CD8-positive, alpha-beta memory T cell (primary cell): ENCODE measurements at regions not wholly inside any gene's neighbourhood (a gene's known extent, or its start where the extent isn't known, plus 50 kb on each side); places are given as distances from the start of the nearest gene placed in this dataset.
"Not testable (repeated sequence)": the region's sequence is repeated elsewhere in the genome, so short reads cannot be mapped to it uniquely, and the experiment has no call there.

Source experiments
- CTCF ChIA-PET: fragments of 350-600 bp; sonication (Branson Sonifier 250); formaldehyde crosslinking; loops from one replicate; lab custom pipeline; 2021; ENCODE audit warnings: antibody characterized with exemption; lab: Charles Lee
- POLR2A ChIA-PET: fragments of 350-600 bp; sonication (Branson Sonifier 250); formaldehyde crosslinking; loops from one replicate; lab custom pipeline; 2021; ENCODE audit warnings: antibody characterized with exemption; lab: Charles Lee
- DNase-seq, 5 donors: peaks; one replicate each; pipeline versions ENCODE4 v3.0.0 to v3.0.0-alpha.2; 2020 to 2022; ENCODE audit warnings: mixed read lengths in 1 of 5
- H3K27ac ChIP-seq: one replicate; pipeline ENCODE4 v1.7.0; 2013; ENCODE audit warnings: low read depth, mild to moderate bottlenecking, low read length, moderate library complexity
- H3K27me3 ChIP-seq: 2 replicates; pipeline ENCODE4 v1.7.0; 2013; ENCODE audit warnings: low read length, mild to moderate bottlenecking; ENCODE audit not compliant: insufficient read depth, poor library complexity, severe bottlenecking
- H3K36me3 ChIP-seq: 2 replicates; pipeline ENCODE4 v1.7.0; 2013; ENCODE audit warnings: mild to moderate bottlenecking, low read length, moderate library complexity; ENCODE audit not compliant: insufficient read depth
- H3K4me1 ChIP-seq: 2 replicates; pipeline ENCODE4 v1.7.0; 2013; ENCODE audit warnings: mild to moderate bottlenecking, low read length, moderate library complexity; ENCODE audit not compliant: insufficient read depth
- H3K4me3 ChIP-seq: 2 replicates; pipeline ENCODE4 v1.7.0; 2013; ENCODE audit warnings: mild to moderate bottlenecking, low read length
- H3K9me3 ChIP-seq: 2 replicates; pipeline ENCODE4 v1.7.0; 2013; ENCODE audit warnings: mild to moderate bottlenecking, low read length
- H3K27ac Mint-ChIP-seq, 8 donors: one replicate each; pipeline ENCODE4 v1.8.0; 2020 to 2021; ENCODE audit warnings: mixed read lengths in 8 of 8, mild to moderate bottlenecking in 6 of 8, inconsistent platforms in 3 of 8, moderate library complexity in 3 of 8
- H3K27me3 Mint-ChIP-seq, 2 donors: one replicate each; pipeline ENCODE4 v1.8.0; 2020 to 2021; ENCODE audit warnings: mixed read lengths in 2 of 2, mild to moderate bottlenecking in 1 of 2, moderate library complexity in 1 of 2
- H3K36me3 Mint-ChIP-seq, 3 donors: one replicate each; pipeline ENCODE4 v1.8.0; 2020 to 2021; ENCODE audit warnings: mixed read lengths in 3 of 3, inconsistent platforms in 1 of 3, mild to moderate bottlenecking in 1 of 3
- H3K4me1 Mint-ChIP-seq, 3 donors: one replicate each; pipeline ENCODE4 v1.8.0; 2020 to 2021; ENCODE audit warnings: mixed read lengths in 3 of 3, inconsistent platforms in 1 of 3, mild to moderate bottlenecking in 1 of 3
- H3K4me3 Mint-ChIP-seq, 7 donors: one replicate each; pipeline ENCODE4 v1.8.0; 2020 to 2021; ENCODE audit warnings: mixed read lengths in 7 of 7, mild to moderate bottlenecking in 6 of 7, moderate library complexity in 4 of 7, inconsistent platforms in 2 of 7
- H3K9me3 Mint-ChIP-seq, 5 donors: one replicate each; pipeline ENCODE4 v1.8.0; 2020 to 2022; ENCODE audit warnings: mixed read lengths in 5 of 5, mild to moderate bottlenecking in 3 of 5, moderate library complexity in 2 of 5, inconsistent platforms in 1 of 5

DNA sequence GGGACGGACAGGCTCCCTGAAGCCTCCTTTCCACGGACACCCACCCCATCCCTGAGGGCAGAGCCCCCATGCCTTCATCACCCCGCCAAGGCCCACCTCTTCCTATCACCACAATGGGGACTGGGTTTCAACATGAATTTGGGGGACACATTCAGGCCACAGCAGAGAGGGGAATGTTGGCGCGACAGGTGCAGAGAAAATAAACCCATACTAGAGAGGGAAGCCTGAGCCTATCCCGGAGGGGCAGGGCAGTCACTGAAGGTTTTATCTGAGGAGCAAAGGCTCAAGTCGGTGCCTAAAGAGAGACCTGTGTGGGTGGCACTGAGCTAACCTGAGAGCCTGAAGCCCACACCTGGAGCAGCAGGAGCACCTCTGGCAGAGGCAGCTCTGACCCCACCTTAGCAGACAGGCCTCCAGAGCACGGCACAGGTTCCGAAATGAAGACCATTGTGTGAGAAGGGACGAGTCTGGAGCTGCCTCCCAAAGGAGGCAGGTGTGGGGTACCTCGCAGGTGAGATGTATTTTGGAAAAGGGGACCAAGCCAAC is 180.6 kb upstream of the PDE10A start:
- DNase-seq = no peak
- Histone ChIP-seq H3K4me3 (no peak overlapping the region), H3K27me3 (peaks cover 4% of the 10 kb centered on the region), H3K4me1 (no peaks in the 10 kb centered on the region), H3K27ac (no peak overlapping the region), H3K9me3 (no peaks in the 10 kb centered on the region), H3K36me3 (no peaks in the 10 kb centered on the region)
- CTCF ChIA-PET = no interaction called here
- H3K4me1 Mint-ChIP-seq = peaks cover 0 to 2% (median 0%) of the 10 kb centered on the region in 3 donors
- H3K27ac Mint-ChIP-seq = no peak overlapping the region
- H3K9me3 Mint-ChIP-seq = peaks cover 0 to 1% (median 0%) of the 10 kb centered on the region in 5 donors
- no peaks in the 10 kb centered on the region for H3K36me3 Mint-ChIP-seq
- peaks cover 31 to 49% of the 10 kb centered on the region in 2 donors for H3K27me3 Mint-ChIP-seq
- no peak overlapping the region for H3K4me3 Mint-ChIP-seq
- POLR2A ChIA-PET = no interaction called here

DNA sequence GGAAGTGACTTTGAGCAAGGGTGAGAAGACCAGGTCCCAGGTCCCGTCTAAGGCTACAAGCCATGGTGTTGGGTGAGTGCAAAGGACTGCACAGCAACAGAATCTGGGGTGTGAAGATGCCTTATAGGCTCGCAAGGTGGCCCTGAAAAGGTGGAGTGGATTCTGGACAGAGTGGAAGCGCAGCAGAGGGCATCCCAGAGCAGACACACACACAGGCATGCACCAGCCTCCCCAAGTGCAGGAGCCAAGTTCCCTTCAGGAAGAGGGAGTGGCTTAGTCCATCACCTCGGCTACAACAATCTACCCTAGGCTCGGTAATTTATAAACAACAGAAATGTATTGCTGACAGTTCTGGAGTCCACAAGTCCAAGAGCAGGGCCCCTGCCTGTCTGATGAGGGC is 180.1 kb upstream of the PDE10A start:
- ChIA-PET POLR2A (no interaction called here), CTCF (no interaction called here)
- H3K27ac ChIP-seq = no peak overlapping the region
- Mint-ChIP-seq H3K27me3 (peaks cover 31 to 46% of the 10 kb centered on the region in 2 donors), H3K4me1 (peaks cover 0 to 2% (median 0%) of the 10 kb centered on the region in 3 donors), H3K4me3 (no peak overlapping the region), H3K36me3 (no peaks in the 10 kb centered on the region), H3K9me3 (peaks cover 0 to 1% (median 0%) of the 10 kb centered on the region in 5 donors), H3K27ac (no peak overlapping the region)
- H3K27me3 ChIP-seq = peaks cover 4% of the 10 kb centered on the region
- no peak overlapping the region for H3K4me3 ChIP-seq
- no peaks in the 10 kb centered on the region for H3K4me1 ChIP-seq
- no peaks in the 10 kb centered on the region for H3K9me3 ChIP-seq
- DNase-seq = no peak
- H3K36me3 ChIP-seq = no peaks in the 10 kb centered on the region

DNA sequence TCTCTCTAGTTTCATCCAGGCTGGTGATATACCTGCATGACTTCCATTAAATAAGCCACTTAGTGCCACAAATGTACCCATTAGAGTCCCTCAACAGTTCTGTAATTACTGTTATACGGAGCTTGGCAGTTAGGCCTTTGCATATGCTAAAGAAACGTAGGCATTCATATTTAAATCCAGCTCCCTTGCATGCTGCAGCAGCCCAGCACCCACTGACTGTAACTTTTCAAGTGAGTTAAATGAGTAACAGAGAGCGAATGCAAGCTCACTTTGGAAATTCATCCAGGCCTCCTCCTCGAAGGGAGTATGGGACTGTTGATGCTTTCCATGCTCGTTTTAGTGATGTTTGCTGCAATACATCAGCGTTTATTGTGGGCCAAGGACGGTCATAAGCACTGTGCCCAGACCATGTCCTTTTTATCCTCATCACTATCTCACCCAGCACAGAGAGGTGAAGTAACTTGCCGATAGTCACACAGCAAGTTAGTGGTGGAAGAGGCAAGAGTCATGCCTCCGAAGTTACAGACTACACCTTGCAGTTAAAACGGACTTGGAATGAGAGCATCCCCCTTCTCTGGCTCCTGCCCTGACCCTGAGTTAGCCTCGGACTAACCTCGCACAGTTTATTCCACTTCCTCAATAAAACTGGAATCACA is 179.4 kb upstream of the PDE10A start:
- Histone ChIP-seq H3K4me1 (no peaks in the 10 kb centered on the region), H3K9me3 (no peaks in the 10 kb centered on the region), H3K4me3 (no peak overlapping the region), H3K27me3 (peaks cover 4% of the 10 kb centered on the region), H3K36me3 (no peaks in the 10 kb centered on the region), H3K27ac (no peak overlapping the region)
- peaks cover 0 to 1% (median 0%) of the 10 kb centered on the region in 5 donors for H3K9me3 Mint-ChIP-seq
- no peaks in the 10 kb centered on the region for H3K36me3 Mint-ChIP-seq
- H3K4me3 Mint-ChIP-seq = no peak overlapping the region
- no peak overlapping the region for H3K27ac Mint-ChIP-seq
- no peak for DNase-seq
- H3K27me3 Mint-ChIP-seq = peaks cover 30 to 41% of the 10 kb centered on the region in 2 donors
- peaks cover 0 to 2% (median 0%) of the 10 kb centered on the region in 3 donors for H3K4me1 Mint-ChIP-seq
- ChIA-PET CTCF (no interaction called here), POLR2A (no interaction called here)

DNA sequence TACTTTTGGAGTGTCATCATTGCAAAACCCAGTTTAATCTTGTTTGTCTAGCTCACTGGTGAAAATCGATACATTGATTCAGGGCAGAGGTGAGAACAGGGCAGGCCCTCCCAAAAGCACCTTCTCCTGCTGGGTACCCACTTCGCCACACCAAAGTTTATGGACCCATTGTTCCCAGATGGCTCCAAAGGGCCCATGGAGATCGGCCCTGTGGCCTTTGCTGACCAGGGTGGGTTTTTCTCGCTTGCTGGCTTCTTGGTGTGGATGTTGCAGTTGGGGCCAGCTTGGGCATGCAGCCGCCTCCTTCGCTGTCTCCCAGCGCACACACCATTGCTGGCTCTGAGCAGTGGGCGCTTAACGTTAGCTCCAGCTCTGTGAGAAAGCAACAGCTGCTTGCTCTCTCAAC is 178.1 kb upstream of the PDE10A start:
- Histone ChIP-seq H3K36me3 (no peaks in the 10 kb centered on the region), H3K4me1 (no peaks in the 10 kb centered on the region), H3K9me3 (no peaks in the 10 kb centered on the region), H3K4me3 (no peak overlapping the region), H3K27me3 (peaks cover 4% of the 10 kb centered on the region), H3K27ac (no peak overlapping the region)
- peaks cover 29 to 33% of the 10 kb centered on the region in 2 donors for H3K27me3 Mint-ChIP-seq
- H3K4me1 Mint-ChIP-seq = no peaks in the 10 kb centered on the region
- CTCF ChIA-PET = interaction anchor here (2.1 kb wide), 1 partner anchor 9 kb away, joined by 7 read pairs; no protein-coding TSS in a partner anchor
- DNase-seq = no peak
- POLR2A ChIA-PET = no interaction called here
- peaks cover 0 to 4% (median 0%) of the 10 kb centered on the region in 5 donors for H3K9me3 Mint-ChIP-seq
- H3K4me3 Mint-ChIP-seq = no peak overlapping the region
- H3K27ac Mint-ChIP-seq = no peak overlapping the region
- H3K36me3 Mint-ChIP-seq = no peaks in the 10 kb centered on the region

DNA sequence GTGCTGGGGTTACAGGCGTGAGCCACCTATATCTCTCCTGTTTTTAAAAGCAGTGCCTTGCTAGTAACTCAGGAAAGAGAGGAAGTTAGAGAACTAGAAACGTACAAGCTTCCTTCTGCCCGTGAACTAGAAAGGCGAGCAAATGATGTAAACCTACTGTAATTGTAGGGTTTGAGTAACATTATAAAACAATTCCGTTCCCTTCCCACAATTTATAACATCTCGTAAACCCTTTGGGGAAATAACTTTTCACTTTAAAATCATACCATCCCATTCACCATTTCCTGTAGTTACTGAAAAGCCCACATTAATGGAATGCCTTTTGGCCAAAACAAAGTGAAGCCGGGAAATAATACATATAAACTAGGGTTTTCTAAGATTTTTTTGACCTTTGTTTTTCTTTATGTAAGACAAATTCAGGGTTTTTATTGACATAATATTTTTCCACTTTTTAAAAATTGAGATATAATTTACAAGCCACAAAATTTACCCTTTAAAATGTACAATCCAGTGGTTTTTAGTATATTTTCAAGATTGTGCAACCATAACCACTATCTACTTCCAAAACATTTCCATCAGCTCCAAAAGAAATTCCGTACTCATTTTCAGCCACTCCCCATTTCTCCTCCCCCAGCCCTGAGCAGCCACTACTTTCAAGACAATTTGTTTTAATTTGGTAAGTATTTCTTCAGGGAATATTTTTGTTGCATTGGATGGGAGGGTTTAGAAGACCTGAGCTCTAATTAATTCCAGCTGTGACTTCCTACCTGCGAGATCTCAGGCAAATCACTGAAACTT is 175.1 kb upstream of the PDE10A start:
- H3K27me3 ChIP-seq = peaks cover 4% of the 10 kb centered on the region
- ChIA-PET CTCF (no interaction called here), POLR2A (no interaction called here)
- no peaks in the 10 kb centered on the region for H3K36me3 Mint-ChIP-seq
- H3K9me3 Mint-ChIP-seq = peaks cover 0 to 2% (median 0%) of the 10 kb centered on the region in 5 donors
- H3K4me3 ChIP-seq = no peak overlapping the region
- H3K27me3 Mint-ChIP-seq = peaks cover 21 to 23% of the 10 kb centered on the region in 2 donors
- no peaks in the 10 kb centered on the region for H3K4me1 Mint-ChIP-seq
- no peak overlapping the region for H3K27ac Mint-ChIP-seq
- H3K36me3 ChIP-seq = no peaks in the 10 kb centered on the region
- no peak for DNase-seq
- no peaks in the 10 kb centered on the region for H3K9me3 ChIP-seq
- H3K4me1 ChIP-seq = no peaks in the 10 kb centered on the region
- H3K4me3 Mint-ChIP-seq = no peak overlapping the region
- no peak overlapping the region for H3K27ac ChIP-seq

DNA sequence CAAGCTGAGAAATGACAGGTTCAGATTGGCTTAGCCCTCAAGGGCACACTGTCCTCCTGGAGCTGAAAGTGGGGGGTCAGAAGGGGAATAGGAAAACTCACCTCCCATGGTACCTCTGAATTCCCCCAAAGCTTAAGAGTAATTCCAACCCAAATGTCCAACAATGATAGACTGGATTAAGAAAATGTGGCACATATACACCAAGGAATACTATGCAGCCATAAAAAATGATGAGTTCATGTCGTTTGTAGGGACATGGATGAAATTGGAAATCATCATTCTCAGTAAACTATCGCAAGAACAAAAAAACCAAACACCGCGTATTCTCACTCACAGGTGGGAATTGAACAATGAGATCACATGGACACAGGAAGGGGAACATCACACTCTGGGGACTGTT is 173.6 kb upstream of the PDE10A start:
- H3K9me3 ChIP-seq, H3K4me1 ChIP-seq, H3K4me3 ChIP-seq, H3K9me3 Mint-ChIP-seq, H3K27me3 ChIP-seq, DNase-seq, H3K27ac ChIP-seq, POLR2A ChIA-PET, H3K36me3 Mint-ChIP-seq, H3K27ac Mint-ChIP-seq, H3K4me3 Mint-ChIP-seq, CTCF ChIA-PET, H3K36me3 ChIP-seq: not testable (repeated sequence)
- Mint-ChIP-seq H3K4me1 (peaks cover 2 to 12% (median 8%) of the 10 kb centered on the region in 3 donors), H3K27me3 (peaks cover 13 to 21% of the 10 kb centered on the region in 2 donors)

DNA sequence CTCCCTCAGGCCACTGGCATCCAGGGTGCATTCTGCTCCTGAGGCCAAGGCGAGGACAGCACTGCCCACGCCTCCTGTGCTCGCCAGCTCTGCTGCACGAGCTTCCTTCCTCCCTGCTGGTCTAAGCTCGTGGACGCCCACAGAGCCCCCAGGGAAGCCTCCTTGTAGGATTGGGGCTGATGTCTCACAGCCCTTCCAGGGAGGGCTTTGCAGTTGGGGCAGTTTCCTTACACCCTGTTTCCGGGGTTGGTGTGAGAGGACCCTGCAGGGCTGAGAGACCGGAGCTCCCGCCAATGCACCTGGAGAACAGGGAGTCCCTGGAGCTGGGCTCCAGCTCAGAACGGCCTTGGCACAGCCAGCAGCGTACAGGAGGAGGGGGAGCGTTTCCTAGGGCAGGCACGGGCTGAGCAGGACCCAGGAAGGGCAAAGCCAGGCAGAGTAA is 172.4 kb upstream of the PDE10A start:
- ChIA-PET POLR2A (no interaction called here), CTCF (interaction anchor here (2.1 kb wide), 1 partner anchor 15 kb away, joined by 5 read pairs; no protein-coding TSS in a partner anchor)
- DNase-seq = no peak
- Mint-ChIP-seq H3K27ac (no peak overlapping the region), H3K9me3 (peaks cover 0 to 2% (median 0%) of the 10 kb centered on the region in 5 donors), H3K27me3 (peaks cover 13 to 21% of the 10 kb centered on the region in 2 donors), H3K4me3 (peak overlapping the region in 2 of 7 donors; percentile 20 to 65), H3K4me1 (peaks cover 2 to 14% (median 9%) of the 10 kb centered on the region in 3 donors), H3K36me3 (no peaks in the 10 kb centered on the region)
- no peaks in the 10 kb centered on the region for H3K36me3 ChIP-seq
- no peaks in the 10 kb centered on the region for H3K27me3 ChIP-seq
- H3K27ac ChIP-seq = no peak overlapping the region
- H3K4me1 ChIP-seq = no peaks in the 10 kb centered on the region
- H3K9me3 ChIP-seq = no peaks in the 10 kb centered on the region
- H3K4me3 ChIP-seq = no peak overlapping the region
